Testis (tissue), 2 donors: ENCODE measurements at regions not wholly inside any gene's neighbourhood (a gene's known extent, or its start where the extent isn't known, plus 50 kb on each side); places are given as distances from the start of the nearest gene placed in this dataset.
A peak's percentile ranks its signal among the peaks of the same experiment; 100 is the strongest.

Experiments used
- POLR2A ChIP-seq: fragments of 450-650 bp; IDR thresholded peaks from one replicate; pipeline ENCODE4 v1.6.1; 2017; ENCODE audit warnings: antibody characterized with exemption, mild to moderate bottlenecking, moderate library complexity
- TF ChIP-seq, protein P1 (sequence below), 3 experiments: fragments of 450-650 bp in 2 of 3; fragments of 200-600 bp in 1 of 3; sonication (generic) in 1 of 3; IDR thresholded peaks; one replicate each; pipeline ENCODE4 v1.5.1; 2016 to 2019; ENCODE audit warnings: antibody characterized with exemption in 3 of 3, mild to moderate bottlenecking in 2 of 3, moderate library complexity in 1 of 3

DNA sequence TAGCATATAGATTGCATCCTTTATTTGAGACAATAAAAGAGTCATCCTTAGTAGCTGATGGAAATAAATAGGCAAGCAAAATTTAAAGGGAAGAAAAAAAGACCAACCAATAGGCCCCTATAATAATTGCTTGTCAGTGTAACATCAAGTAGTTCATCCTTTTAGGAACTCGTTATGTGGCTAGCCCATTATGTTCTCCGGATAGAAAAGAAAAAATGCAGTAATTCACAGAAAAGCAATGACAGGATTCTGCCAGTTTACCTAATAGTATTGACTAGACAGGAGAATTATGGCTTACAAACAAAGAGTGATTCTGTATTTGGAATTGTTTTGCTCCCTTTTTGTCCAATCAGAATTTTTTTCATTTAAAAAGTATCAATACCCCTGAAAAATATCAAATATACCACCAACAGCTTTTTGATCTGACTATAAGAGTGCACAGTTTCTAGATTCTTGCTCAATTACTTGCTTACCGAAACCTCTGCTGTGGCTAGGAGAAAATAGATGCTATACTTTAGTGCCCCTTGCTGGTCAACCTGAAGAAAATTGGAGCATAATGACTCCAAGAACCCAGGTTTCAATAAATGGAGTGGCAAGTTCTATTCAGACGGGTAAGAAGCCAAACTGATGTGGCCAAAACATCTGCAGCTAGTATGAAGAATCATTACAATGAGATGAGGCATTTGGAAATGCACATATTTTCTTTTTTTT is 91.5 kb upstream of the SASH1 start:
- TF ChIP-seq, protein P1, sequence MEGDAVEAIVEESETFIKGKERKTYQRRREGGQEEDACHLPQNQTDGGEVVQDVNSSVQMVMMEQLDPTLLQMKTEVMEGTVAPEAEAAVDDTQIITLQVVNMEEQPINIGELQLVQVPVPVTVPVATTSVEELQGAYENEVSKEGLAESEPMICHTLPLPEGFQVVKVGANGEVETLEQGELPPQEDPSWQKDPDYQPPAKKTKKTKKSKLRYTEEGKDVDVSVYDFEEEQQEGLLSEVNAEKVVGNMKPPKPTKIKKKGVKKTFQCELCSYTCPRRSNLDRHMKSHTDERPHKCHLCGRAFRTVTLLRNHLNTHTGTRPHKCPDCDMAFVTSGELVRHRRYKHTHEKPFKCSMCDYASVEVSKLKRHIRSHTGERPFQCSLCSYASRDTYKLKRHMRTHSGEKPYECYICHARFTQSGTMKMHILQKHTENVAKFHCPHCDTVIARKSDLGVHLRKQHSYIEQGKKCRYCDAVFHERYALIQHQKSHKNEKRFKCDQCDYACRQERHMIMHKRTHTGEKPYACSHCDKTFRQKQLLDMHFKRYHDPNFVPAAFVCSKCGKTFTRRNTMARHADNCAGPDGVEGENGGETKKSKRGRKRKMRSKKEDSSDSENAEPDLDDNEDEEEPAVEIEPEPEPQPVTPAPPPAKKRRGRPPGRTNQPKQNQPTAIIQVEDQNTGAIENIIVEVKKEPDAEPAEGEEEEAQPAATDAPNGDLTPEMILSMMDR (IDR thresholded peaks at IDR 0.05) = peak in 2 of 3 experiments; percentile 26 to 40
- no peak for TF ChIP-seq POLR2A
